ENCODE measurements at regions not wholly inside any gene's neighbourhood (a gene's known extent, or its start where the extent isn't known, plus 50 kb on each side); places are given as distances from the start of the nearest gene placed in this dataset.

GRCh38 chr2:2799151-2799697 lies 468.1 kb upstream of the MYT1L start:
- Histone ChIP-seq H3K4me2 (ENCODE audit: low read length) (no peak overlapping the region), H3K4me1 (ENCODE audit: low read length) (no peaks in the 10 kb centered on the region), H3K9me3 (ENCODE audit: insufficient read depth, low read length) (no peaks in the 10 kb centered on the region), H3K79me2 (ENCODE audit: low read length) (no peaks in the 10 kb centered on the region), H3K27ac (ENCODE audit: low read length) (no peak overlapping the region), H4K20me1 (ENCODE audit: insufficient read depth, low read length) (no peaks in the 10 kb centered on the region), H3K27me3 (ENCODE audit: low read depth, low read length) (no peaks in the 10 kb centered on the region), H3K9ac (ENCODE audit: low read length) (no peak overlapping the region), H3K36me3 (replicated peaks; ENCODE audit: low read depth, low read length) (no peaks in the 10 kb centered on the region), H3K4me3 (ENCODE audit: low read length) (no peak overlapping the region), H2AFZ (ENCODE audit: low read depth, low read length) (no peak overlapping the region)
- TF ChIP-seq EZH2phosphoT487 (IDR thresholded peaks at IDR 0.05; ENCODE audit: low read depth) (no peak), CTCF (IDR thresholded peaks at IDR 0.05; ENCODE audit: low read depth, low read length) (no peak)

GRCh38 chr2:2798337-2798736 lies 467.3 kb upstream of the MYT1L start:
- no peaks in the 10 kb centered on the region for H3K9me3 ChIP-seq (ENCODE audit: insufficient read depth, low read length)
- H3K79me2 ChIP-seq (ENCODE audit: low read length): no peaks in the 10 kb centered on the region
- H4K20me1 ChIP-seq (ENCODE audit: insufficient read depth, low read length): no peaks in the 10 kb centered on the region
- H3K4me3 ChIP-seq (ENCODE audit: low read length): no peak overlapping the region
- H3K36me3 ChIP-seq (replicated peaks; ENCODE audit: low read depth, low read length): no peaks in the 10 kb centered on the region
- no peaks in the 10 kb centered on the region for H3K27me3 ChIP-seq (ENCODE audit: low read depth, low read length)
- no peak overlapping the region for H3K9ac ChIP-seq (ENCODE audit: low read length)
- H3K4me1 ChIP-seq (ENCODE audit: low read length): no peaks in the 10 kb centered on the region
- no peak overlapping the region for H3K4me2 ChIP-seq (ENCODE audit: low read length)
- no peak overlapping the region for H3K27ac ChIP-seq (ENCODE audit: low read length)
- no peak for TF ChIP-seq CTCF (IDR thresholded peaks at IDR 0.05; ENCODE audit: low read depth, low read length)
- TF ChIP-seq EZH2phosphoT487 (IDR thresholded peaks at IDR 0.05; ENCODE audit: low read depth): no peak
- H2AFZ ChIP-seq (ENCODE audit: low read depth, low read length): no peak overlapping the region

- H3K79me2 ChIP-seq (ENCODE audit: low read length): no peaks in the 10 kb centered on the region
- H3K4me1 ChIP-seq (ENCODE audit: low read length): no peaks in the 10 kb centered on the region
- TF ChIP-seq EZH2phosphoT487 (IDR thresholded peaks at IDR 0.05; ENCODE audit: low read depth) (no peak), CTCF (IDR thresholded peaks at IDR 0.05; ENCODE audit: low read depth, low read length) (no peak)
- no peak overlapping the region for H2AFZ ChIP-seq (ENCODE audit: low read depth, low read length)
- no peaks in the 10 kb centered on the region for H3K27me3 ChIP-seq (ENCODE audit: low read depth, low read length)
- H3K4me3 ChIP-seq (ENCODE audit: low read length): no peak overlapping the region
- H3K9ac ChIP-seq (ENCODE audit: low read length): no peak overlapping the region
- H3K9me3 ChIP-seq (ENCODE audit: insufficient read depth, low read length): no peaks in the 10 kb centered on the region
- H3K36me3 ChIP-seq (replicated peaks; ENCODE audit: low read depth, low read length): no peaks in the 10 kb centered on the region
- H4K20me1 ChIP-seq (ENCODE audit: insufficient read depth, low read length): no peaks in the 10 kb centered on the region
- H3K27ac ChIP-seq (ENCODE audit: low read length): no peak overlapping the region
- H3K4me2 ChIP-seq (ENCODE audit: low read length): no peak overlapping the region
These were observed 466.7 kb upstream of the MYT1L start for GRCh38 chr2:2797797-2798196.

GRCh38 chr2:2796207-2796606 lies 465.1 kb upstream of the MYT1L start:
- H3K79me2 ChIP-seq (ENCODE audit: low read length): no peaks in the 10 kb centered on the region
- no peaks in the 10 kb centered on the region for H3K4me1 ChIP-seq (ENCODE audit: low read length)
- TF ChIP-seq CTCF (IDR thresholded peaks at IDR 0.05; ENCODE audit: low read depth, low read length) (no peak), EZH2phosphoT487 (IDR thresholded peaks at IDR 0.05; ENCODE audit: low read depth) (no peak)
- no peak overlapping the region for H3K4me2 ChIP-seq (ENCODE audit: low read length)
- no peak overlapping the region for H2AFZ ChIP-seq (ENCODE audit: low read depth, low read length)
- H3K27me3 ChIP-seq (ENCODE audit: low read depth, low read length): no peaks in the 10 kb centered on the region
- H3K27ac ChIP-seq (ENCODE audit: low read length): no peak overlapping the region
- H4K20me1 ChIP-seq (ENCODE audit: insufficient read depth, low read length): no peaks in the 10 kb centered on the region
- H3K4me3 ChIP-seq (ENCODE audit: low read length): no peak overlapping the region
- H3K36me3 ChIP-seq (replicated peaks; ENCODE audit: low read depth, low read length): no peaks in the 10 kb centered on the region
- H3K9ac ChIP-seq (ENCODE audit: low read length): no peak overlapping the region
- no peaks in the 10 kb centered on the region for H3K9me3 ChIP-seq (ENCODE audit: insufficient read depth, low read length)
